SKM-1 (cell line): ENCODE measurements at regions not wholly inside any gene's neighbourhood (a gene's known extent, or its start where the extent isn't known, plus 50 kb on each side); places are given as distances from the start of the nearest gene placed in this dataset.

Experiments used
- DNase-seq: peaks from one replicate; lab custom pipeline; 2025; ENCODE audit not compliant: unreplicated experiment; lab: John Stamatoyannopoulos, UW

- DNase-seq = no peak
Measured at GRCh38 chr17:72488555-72489271, 367.9 kb downstream of the SOX9 start.

- no peak for DNase-seq
Measured at GRCh38 chr17:72489272-72489641, 368.4 kb downstream of the SOX9 start.

GRCh38 chr17:72491102-72491501 is 370.3 kb downstream of the SOX9 start:
- no peak for DNase-seq

- no peak for DNase-seq
Measured at GRCh38 chr17:72492494-72492893, 371.7 kb downstream of the SOX9 start.

GRCh38 chr17:72492941-72493340 is 372.1 kb downstream of the SOX9 start:
- no peak for DNase-seq

GRCh38 chr17:72494566-72494965 is 373.7 kb downstream of the SOX9 start:
- no peak for DNase-seq

- no peak for DNase-seq
Measured at GRCh38 chr17:72496461-72496860, 375.6 kb downstream of the SOX9 start.

GRCh38 chr17:72497915-72498314 is 377.1 kb downstream of the SOX9 start:
- no peak for DNase-seq

- no peak for DNase-seq
Measured at GRCh38 chr17:72498364-72499210, 377.8 kb downstream of the SOX9 start.

- no peak for DNase-seq
Measured at GRCh38 chr17:72501404-72502370, 380.9 kb downstream of the SOX9 start.

GRCh38 chr17:72502371-72503341 is 381.8 kb downstream of the SOX9 start:
- no peak for DNase-seq

GRCh38 chr17:72503556-72503955 is 382.7 kb downstream of the SOX9 start:
- DNase-seq = no peak

- DNase-seq = no peak
Measured at GRCh38 chr17:72504783-72505182, 384.0 kb downstream of the SOX9 start.

- no peak for DNase-seq
Measured at GRCh38 chr17:72506773-72507172, 386.0 kb downstream of the SOX9 start.

GRCh38 chr17:72507370-72507769 is 386.6 kb downstream of the SOX9 start:
- no peak for DNase-seq

- no peak for DNase-seq
Measured at GRCh38 chr17:72510351-72511016, 389.7 kb downstream of the SOX9 start.

- no peak for DNase-seq
Measured at GRCh38 chr17:72511242-72511641, 390.4 kb downstream of the SOX9 start.

- DNase-seq = no peak
Measured at GRCh38 chr17:72511874-72512273, 391.1 kb downstream of the SOX9 start.
